ENCODE measurements at regions not wholly inside any gene's neighbourhood (a gene's known extent, or its start where the extent isn't known, plus 50 kb on each side); places are given as distances from the start of the nearest gene placed in this dataset.
"Not testable (repeated sequence)": the region's sequence is repeated elsewhere in the genome, so short reads cannot be mapped to it uniquely, and the experiment has no call there.

DNA sequence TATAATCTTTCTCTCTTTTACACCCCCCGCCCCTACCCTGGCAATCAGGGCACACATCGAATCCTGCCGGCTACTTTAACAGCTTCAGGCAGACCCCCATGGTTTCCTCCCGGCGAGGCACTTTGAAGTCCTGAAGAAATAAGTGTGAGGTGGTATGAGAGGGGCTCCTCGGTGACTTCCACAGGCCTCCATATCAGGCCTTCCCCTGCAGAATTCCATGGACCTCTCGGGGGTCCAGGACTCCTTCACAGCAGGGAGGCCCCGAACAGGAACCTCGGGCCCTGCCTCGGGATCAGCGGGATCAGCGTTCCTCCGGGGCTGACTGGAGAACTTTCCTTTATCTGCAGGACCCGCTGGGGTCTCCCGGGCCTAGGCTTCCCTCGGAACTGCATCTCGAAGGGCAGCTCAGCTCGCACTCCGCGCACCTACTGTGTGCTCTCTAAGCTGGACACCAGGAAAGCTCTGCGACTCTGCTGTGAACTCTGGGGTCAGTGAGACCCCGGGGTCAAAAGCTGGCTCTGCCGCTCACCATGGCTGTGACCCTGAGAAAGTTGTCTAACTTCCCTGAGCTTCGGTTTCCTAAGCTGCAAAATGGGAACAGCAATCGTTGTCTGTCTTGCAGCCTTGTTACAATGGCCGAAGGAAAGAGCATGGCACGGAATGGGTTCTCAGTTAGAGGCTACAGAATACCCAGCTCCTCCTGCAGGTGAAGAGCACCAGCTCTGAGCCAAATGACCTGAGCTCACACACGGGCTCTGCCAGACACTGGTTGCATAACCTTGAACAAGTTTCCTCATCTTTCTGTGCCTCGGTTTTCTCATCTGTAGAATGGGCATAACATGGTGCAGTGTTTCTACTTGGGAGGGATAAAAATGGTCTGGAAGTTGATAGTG lies 97.4 kb upstream of the ID2 start:
- ATAC-seq = no peak

- peak in 1 of 2 donors; percentile 15 for ATAC-seq
These were observed 95.3 kb upstream of the ID2 start for GRCh38 chr2:8586457-8587051.

- ATAC-seq = no peak
These were observed 94.5 kb upstream of the ID2 start for GRCh38 chr2:8587251-8587791.

- ATAC-seq = peak in 1 of 2 donors; percentile 17
These were observed 93.7 kb upstream of the ID2 start for GRCh38 chr2:8587920-8588830.

DNA sequence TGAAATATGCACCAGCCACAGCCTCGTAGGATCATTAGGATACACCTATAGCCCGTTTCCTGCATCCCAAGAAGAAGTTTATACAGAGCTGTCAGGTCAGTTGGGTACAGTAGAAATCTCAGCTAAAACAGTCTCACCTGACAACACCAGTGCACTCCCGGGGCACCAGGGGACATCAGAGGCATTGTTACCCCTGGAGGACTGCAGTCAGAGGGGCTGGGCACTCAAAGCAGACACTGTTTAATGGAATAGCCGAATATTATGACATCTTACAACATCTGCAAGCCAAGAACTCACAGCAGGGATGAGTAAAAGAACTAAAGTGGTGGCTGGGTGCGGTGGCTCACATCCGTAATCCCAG lies 93.0 kb upstream of the ID2 start:
- no peak for ATAC-seq

GRCh38 chr2:8589721-8590120 lies 92.1 kb upstream of the ID2 start:
- ATAC-seq = no peak

DNA sequence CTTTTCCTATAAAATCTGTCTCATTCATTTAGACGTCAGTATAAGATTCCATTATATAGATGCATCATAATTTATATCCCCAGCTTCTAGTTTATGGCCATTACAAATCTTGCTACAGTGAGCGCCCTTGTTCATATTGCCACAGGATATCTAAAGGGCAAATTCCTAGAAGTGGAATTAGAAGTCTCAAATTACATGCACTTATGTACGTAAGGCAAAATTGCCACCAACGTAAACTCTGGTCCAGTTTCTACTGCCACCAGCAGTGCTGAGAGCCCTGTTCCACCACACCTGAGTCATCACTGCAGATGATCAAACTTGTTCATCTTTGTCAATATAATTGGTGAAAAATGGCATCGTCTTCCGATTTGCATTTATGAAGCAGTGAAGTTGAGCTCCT lies 90.9 kb upstream of the ID2 start:
- ATAC-seq = no peak

- ATAC-seq = no peak
These were observed 89.1 kb upstream of the ID2 start for GRCh38 chr2:8592736-8593135.

DNA sequence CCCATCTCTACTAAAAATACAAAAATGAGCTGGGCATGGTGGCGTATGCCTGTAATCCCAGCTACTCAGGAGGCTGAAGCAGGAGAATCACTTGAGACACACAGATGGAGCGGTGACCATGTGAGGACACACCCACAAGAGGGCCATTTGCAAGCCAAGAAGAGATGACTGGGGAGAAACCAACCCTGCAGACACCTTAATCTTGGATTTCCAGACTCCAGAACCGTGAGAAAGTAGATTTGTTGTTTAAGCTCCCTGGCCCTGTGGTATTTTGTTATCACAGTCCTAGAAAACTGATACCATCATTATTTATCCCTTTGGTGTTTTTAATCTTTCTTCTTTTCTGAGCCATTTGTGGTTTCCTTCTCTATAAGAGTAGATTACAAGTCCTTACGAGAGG lies 88.6 kb upstream of the ID2 start:
- ATAC-seq = no peak

DNA sequence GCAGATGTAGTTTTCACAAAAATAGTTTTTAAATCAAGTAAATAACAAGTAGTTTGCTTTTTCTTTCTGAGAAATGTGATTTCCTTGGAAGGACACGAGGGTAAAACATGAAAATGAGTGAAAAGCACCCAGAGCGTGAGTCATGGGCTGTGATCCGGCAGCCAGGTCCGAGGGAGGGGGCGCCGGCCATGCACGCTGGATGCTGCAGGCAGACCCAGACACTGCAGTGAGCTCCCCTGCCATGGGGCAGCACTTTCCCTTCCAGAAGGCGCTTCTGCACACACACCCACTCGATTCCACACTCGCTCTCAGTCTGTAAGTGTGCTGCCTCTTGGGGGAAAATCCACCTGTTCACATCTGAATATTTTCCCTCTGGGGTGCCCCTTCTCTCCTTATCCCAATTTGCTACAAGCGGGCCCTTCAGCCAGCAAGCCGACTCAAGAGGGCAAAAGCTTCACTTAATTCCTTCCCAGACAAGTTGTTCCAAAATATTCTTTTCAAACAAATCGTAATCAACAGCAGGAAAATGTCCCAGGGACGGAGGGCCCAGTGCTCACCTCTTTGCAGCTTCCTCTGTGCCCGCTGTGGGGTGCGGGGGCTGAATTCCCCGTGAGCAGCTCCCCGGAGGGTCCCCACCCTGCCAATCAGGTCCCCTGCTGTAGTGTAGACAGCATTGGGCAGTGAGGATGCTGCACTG lies 87.0 kb upstream of the ID2 start:
- no peak for ATAC-seq

GRCh38 chr2:8595428-8595805 lies 86.4 kb upstream of the ID2 start:
- ATAC-seq = no peak

DNA sequence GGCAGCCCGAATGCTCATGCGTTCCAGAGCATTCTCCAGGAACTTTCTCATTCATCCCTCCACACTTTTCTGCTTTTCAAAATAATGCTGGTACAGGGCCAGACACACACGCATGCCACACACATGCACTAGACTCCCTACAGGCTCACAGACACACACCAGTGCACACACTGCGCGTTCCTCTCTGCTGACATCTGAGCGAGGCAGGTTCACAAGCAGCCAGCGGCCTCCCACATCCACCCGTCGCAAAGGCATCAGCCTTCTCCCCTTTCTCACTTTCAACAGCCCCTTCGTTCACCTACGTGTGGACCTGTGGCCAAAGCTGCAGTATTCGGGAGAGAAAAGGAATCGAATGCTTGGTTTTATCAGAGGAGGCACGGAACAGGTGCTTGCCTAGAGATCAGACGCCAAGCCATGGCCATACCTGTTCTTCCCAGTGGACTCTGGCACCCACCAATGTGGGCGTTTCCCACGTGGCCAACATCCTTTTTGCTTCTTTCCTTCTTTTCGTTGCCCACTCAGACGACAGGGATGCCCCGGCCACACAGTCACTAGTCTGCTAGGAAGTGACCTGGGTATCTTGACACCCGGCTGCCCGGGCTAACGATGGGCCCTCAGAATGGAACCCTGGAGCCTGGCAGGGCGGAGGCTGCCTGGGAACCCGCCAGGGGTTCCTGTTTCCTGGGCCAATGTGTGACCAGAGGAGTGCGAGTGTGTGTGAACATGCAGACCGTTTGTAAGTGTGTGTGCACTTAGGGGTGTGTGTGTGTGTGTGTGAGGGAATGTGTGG lies 85.8 kb upstream of the ID2 start:
- ATAC-seq = no peak

DNA sequence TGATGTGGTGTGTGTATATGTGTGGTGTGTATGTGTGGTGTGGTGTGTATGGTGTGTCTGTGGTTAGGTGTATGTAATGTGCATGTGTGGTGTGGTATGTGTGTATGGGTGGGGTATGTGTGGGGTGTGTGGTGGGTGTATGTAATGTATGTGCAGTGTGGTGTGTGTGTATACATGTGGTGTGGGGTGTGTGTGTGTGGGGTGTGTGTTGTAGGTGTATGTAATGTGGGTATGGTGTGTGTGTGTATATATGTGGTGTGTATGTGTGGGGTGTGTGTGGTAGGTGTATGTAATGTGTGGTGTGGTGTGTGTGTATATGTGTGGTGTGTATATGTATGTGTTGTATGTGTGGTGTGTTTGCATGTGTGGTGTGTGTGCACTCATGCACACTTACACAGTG lies 84.8 kb upstream of the ID2 start:
- ATAC-seq = no peak

GRCh38 chr2:8597559-8598225 lies 84.2 kb upstream of the ID2 start:
- ATAC-seq = no peak

DNA sequence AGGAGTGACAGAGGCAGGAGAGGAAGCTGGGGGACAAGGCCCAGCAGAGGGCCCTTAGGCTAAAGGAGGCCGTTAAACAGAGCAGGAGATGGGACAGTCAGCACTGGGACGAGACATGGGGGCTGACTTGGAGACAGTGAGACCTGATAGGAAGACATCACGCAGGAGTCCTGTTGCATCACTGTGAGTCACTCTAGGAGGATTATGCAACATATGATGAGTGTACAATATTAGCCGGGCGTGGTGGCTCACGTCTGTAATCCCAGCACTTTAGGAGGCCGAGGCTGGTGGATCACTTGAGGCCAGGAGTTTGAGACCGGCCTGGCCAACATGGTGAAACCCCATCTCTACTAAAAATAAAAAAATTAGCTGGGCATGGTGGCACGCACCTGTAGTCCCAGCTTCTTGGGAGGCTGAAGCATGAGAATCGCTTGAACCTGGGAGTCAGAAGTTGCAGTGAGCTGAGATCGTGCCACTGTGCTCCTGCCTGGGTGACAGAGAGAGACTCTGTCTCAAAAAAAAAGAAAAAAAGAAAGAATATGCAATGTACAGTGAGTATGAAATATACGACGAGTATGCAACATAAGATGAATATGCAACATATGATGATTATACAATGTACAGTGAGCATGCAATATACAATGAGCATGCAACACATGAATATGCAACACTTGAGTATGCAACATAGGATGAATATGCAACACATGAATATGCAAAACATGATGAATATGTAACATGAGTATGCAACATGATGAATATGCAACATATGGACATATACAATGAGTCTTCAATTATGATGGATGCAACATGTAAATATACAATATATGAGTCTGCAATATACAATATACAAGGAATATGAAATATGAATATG lies 83.3 kb upstream of the ID2 start:
- ATAC-seq = peak in 1 of 2 donors; percentile 49

- no peak for ATAC-seq
These were observed 82.2 kb upstream of the ID2 start for GRCh38 chr2:8599421-8600242.

DNA sequence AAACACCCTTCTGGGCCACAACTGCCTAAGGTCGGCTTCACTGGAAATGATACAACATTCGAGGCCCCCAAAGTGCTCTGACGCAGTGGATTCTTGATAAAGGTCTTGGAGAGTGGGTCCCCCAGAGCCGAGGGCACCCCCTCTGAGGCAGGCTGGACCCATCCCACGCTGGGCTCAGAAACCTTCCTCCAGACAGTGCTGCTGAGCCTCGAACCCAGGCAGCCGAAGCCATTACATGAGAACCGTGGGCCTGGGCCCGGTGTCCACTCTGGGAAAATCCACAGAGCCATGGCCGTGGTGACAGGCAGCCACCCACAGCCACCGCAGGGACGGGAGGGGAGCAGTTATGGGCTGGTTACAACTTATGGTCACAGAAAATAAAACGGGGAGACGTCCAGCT lies 81.4 kb upstream of the ID2 start:
- no peak for ATAC-seq

GRCh38 chr2:8602809-8603208 lies 79.0 kb upstream of the ID2 start:
- no peak for ATAC-seq

- not testable (repeated sequence) for ATAC-seq
These were observed 78.5 kb upstream of the ID2 start for GRCh38 chr2:8603356-8603755.
